Type B pancreatic cell (in vitro differentiated cells): ENCODE measurements at regions not wholly inside any gene's neighbourhood (a gene's known extent, or its start where the extent isn't known, plus 50 kb on each side); places are given as distances from the start of the nearest gene placed in this dataset.

Experiments used
- DNase-seq: peaks from one replicate; pipeline ENCODE4 v3.0.0; 2021; ENCODE audit warnings: mixed read lengths; ENCODE audit not compliant: unreplicated experiment; ENCODE audit errors: extremely low spot score
- H3K27ac Mint-ChIP-seq: 2 replicates; pipeline ENCODE4 v1.8.0; 2021; ENCODE audit warnings: mild to moderate bottlenecking, mixed read lengths
- H3K27me3 Mint-ChIP-seq: 2 replicates; pipeline ENCODE4 v1.8.0; 2021; ENCODE audit warnings: mixed read lengths
- H3K36me3 Mint-ChIP-seq: 2 replicates; pipeline ENCODE4 v1.8.0; 2021; ENCODE audit warnings: mixed read lengths
- H3K4me1 Mint-ChIP-seq: one replicate; pipeline ENCODE4 v1.8.0; 2021; ENCODE audit warnings: mixed read lengths; ENCODE audit not compliant: unreplicated experiment
- H3K4me3 Mint-ChIP-seq: 2 replicates; pipeline ENCODE4 v1.8.0; 2021; ENCODE audit warnings: mild to moderate bottlenecking, mixed read lengths
- H3K9me3 Mint-ChIP-seq: 2 replicates; pipeline ENCODE4 v1.8.0; 2021; ENCODE audit warnings: mixed read lengths
- CTCF ChIP-seq: fragments of 200-600 bp; sonication (generic); conservative IDR thresholded peaks from 2 replicates; pipeline ENCODE4 v1.5.0; 2021; ENCODE audit warnings: antibody characterized with exemption, mild to moderate bottlenecking

DNA sequence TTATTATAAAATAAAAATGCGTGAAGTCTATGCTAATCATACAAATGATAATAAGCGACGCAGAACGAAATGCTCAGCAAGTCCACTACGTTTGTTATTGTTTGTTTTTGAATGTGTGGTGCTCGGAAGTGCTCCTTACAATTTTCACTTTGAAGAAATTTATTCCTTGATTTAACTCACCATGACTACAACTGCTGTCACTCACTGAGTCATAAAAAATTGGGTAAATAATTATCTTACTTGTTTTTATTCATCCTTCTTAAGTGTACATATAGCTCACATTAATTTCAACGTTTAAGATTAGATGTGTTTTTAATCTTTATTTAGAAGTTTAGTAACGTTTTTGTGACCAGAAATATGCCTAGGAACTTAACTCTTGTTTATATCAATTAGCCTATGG, 66.7 kb upstream of the NANOGP8 start:
- Mint-ChIP-seq H3K4me1 (no peaks in the 10 kb centered on the region), H3K36me3 (no peaks in the 10 kb centered on the region), H3K4me3 (no peak overlapping the region), H3K9me3 (no peaks in the 10 kb centered on the region), H3K27me3 (no peaks in the 10 kb centered on the region), H3K27ac (no peak overlapping the region)
- no peak for DNase-seq
- no peak for TF ChIP-seq CTCF

DNA sequence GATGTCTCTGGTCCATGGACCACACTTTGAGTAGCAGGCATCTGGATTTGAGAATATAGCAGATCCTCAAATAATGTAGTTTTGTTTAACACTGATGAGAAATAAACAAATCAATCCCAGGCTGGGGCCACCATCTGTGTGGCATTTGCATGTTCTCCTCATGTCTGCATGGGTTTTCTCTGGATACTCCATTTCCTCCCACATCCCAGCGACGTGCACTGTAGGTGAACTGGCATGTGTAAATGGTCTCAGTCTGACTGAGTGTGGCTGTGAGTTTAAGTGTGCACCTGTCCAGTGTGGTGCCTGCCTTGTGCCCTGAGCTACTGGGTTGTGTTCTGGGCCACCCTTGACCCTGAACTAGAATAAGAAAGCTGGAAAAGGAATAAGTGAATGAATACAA, 66.3 kb upstream of the NANOGP8 start:
- no peaks in the 10 kb centered on the region for H3K4me1 Mint-ChIP-seq
- H3K27ac Mint-ChIP-seq = no peak overlapping the region
- no peak for TF ChIP-seq CTCF
- no peak overlapping the region for H3K4me3 Mint-ChIP-seq
- no peak for DNase-seq
- no peaks in the 10 kb centered on the region for H3K36me3 Mint-ChIP-seq
- H3K9me3 Mint-ChIP-seq = no peaks in the 10 kb centered on the region
- no peaks in the 10 kb centered on the region for H3K27me3 Mint-ChIP-seq

GRCh38 chr15:35150361-35150760, 65.3 kb upstream of the NANOGP8 start:
- Mint-ChIP-seq H3K9me3 (no peaks in the 10 kb centered on the region), H3K27ac (no peak overlapping the region), H3K4me1 (no peaks in the 10 kb centered on the region), H3K36me3 (no peaks in the 10 kb centered on the region), H3K27me3 (no peaks in the 10 kb centered on the region), H3K4me3 (no peak overlapping the region)
- no peak for TF ChIP-seq CTCF
- DNase-seq = no peak

- no peak for DNase-seq
- Mint-ChIP-seq H3K4me1 (peaks cover 12% of the 10 kb centered on the region), H3K4me3 (no peak overlapping the region), H3K9me3 (no peaks in the 10 kb centered on the region), H3K27ac (no peak overlapping the region), H3K27me3 (no peaks in the 10 kb centered on the region), H3K36me3 (no peaks in the 10 kb centered on the region)
- no peak for TF ChIP-seq CTCF
These were observed 60.2 kb upstream of the NANOGP8 start for GRCh38 chr15:35145336-35145735.

DNA sequence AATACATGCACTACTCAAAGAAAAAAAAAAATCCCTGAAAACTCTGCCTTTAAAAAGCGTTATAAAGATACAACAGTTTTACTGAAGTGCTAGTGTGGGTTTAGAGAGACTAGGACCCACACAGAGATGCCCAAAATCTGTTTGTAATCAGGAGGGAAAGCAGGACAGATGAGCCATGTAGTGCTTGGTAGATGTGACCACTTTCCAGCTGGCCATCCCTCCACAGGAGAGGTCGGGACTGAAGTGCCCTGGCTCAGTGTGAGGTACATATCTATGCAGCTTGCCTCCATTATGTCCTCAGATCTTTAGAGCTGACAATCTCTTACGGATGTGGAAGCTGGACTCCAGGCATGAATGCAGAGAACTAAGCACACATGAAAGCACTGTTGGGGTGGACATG, 57.5 kb upstream of the NANOGP8 start:
- H3K4me1 Mint-ChIP-seq = peaks cover 12% of the 10 kb centered on the region
- H3K27me3 Mint-ChIP-seq = no peaks in the 10 kb centered on the region
- H3K27ac Mint-ChIP-seq = peak overlapping the region; percentile 78
- DNase-seq = no peak
- no peak overlapping the region for H3K4me3 Mint-ChIP-seq
- H3K36me3 Mint-ChIP-seq = no peaks in the 10 kb centered on the region
- no peaks in the 10 kb centered on the region for H3K9me3 Mint-ChIP-seq
- TF ChIP-seq CTCF = no peak

GRCh38 chr15:35141743-35142471, 56.8 kb upstream of the NANOGP8 start:
- H3K4me3 Mint-ChIP-seq = peak overlapping the region; percentile 14
- H3K27ac Mint-ChIP-seq = peak overlapping the region; percentile 78
- no peaks in the 10 kb centered on the region for H3K9me3 Mint-ChIP-seq
- peaks cover 12% of the 10 kb centered on the region for H3K4me1 Mint-ChIP-seq
- H3K27me3 Mint-ChIP-seq = no peaks in the 10 kb centered on the region
- no peak for TF ChIP-seq CTCF
- H3K36me3 Mint-ChIP-seq = no peaks in the 10 kb centered on the region
- no peak for DNase-seq
